ENCODE measurements at regions not wholly inside any gene's neighbourhood (a gene's known extent, or its start where the extent isn't known, plus 50 kb on each side); places are given as distances from the start of the nearest gene placed in this dataset.

- no peak for DNase-seq
- intact Hi-C loops (cut with DNase I), result no loop called here
Observed at GRCh38 chr4:121451310-121451709, 70.5 kb upstream of the QRFPR start.

DNA sequence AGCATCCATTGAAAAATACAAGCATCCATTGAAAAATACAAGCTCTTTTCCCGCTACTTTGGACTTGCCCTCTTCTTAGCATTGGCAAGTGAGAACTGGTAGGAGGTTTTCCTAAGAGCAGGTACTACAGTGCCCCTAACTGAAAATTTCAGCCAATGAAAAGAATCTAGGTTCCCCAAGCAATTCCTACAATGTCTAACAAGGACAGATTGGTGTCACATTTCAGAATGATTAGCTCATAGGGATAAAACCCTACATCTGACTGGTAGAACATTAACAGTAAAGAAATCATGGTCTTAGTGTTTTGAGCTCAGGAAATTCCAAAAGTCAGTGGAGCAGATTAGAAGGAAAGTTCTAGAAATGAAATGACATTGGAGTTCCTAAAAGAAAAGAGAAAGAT, 68.6 kb upstream of the QRFPR start:
- DNase-seq, result no peak
- intact Hi-C loops (cut with DNase I), result no loop called here

DNA sequence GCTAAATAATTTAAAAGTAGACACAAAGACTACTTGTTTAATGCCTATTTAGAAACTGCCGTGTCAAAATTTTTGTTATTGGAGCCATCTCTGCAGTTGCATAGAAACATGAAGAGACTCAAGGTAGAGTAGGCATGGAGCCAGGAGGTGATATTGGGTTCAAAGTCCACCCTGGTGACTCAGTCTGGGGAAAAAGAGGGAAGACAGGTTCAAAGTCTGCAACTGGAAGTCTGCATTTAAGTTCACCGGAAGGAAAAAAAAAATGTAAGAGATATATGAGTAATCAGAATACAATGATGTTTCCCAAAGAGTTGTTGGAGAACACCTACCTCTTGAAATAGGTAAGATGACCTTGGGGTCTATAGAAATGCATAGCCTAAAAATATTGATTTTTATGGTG, 67.4 kb upstream of the QRFPR start:
- intact Hi-C loops (cut with DNase I), result no loop called here
- no peak for DNase-seq

- intact Hi-C loops (cut with DNase I), result no loop called here
- DNase-seq, result no peak
Observed at GRCh38 chr4:121439669-121440068, 58.9 kb upstream of the QRFPR start.
